C4-2B (cell line): ENCODE measurements at regions not wholly inside any gene's neighbourhood (a gene's known extent, or its start where the extent isn't known, plus 50 kb on each side); places are given as distances from the start of the nearest gene placed in this dataset.

Experiments
- CTCF ChIP-seq: fragments of 450-650 bp; conservative IDR thresholded peaks from 2 replicates; pipeline ENCODE4 v1.5.1; 2017; ENCODE audit warnings: mild to moderate bottlenecking
- ZFX ChIP-seq: fragments of 450-650 bp; IDR thresholded peaks from 2 replicates; pipeline ENCODE4 v1.6.1; 2017

GRCh38 chr14:28629328-28630004, 137.1 kb upstream of the FOXG1 start:
- no peak for TF ChIP-seq CTCF
- no peak for TF ChIP-seq ZFX
